ENCODE measurements at regions not wholly inside any gene's neighbourhood (a gene's known extent, or its start where the extent isn't known, plus 50 kb on each side); places are given as distances from the start of the nearest gene placed in this dataset.

DNA sequence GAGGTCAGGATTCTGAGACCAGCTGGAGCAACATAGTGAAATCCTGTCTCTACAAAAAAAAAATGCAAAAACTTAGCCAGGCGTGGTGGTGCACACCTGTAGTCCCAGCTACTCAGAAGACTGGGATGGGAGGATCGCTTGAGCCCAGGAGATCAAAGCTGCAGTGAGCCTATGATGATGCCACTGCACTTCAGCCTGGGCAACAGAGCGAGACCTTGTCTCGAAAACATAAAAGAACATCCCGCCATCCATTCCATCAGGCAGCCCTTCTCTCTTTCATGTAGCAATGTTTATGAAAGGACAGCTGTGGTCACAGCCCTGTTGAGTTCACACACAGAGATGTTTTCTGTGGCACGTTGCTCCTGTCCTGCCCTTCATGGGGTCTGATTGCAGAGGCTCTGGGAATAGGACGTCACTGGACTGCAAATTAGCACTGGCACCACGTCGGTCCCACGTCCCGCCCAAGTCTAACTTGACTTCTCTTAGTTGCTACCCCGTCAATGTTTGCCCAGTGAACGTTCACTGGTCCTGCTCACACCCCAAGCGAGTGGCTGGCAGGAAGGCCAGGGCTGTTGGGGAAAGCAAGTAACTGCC, 64.5 kb upstream of the MYL10 start:
- H3K4me1 Mint-ChIP-seq (ENCODE audit: low read depth) = peaks cover 5% of the 10 kb centered on the region
- H3K36me3 Mint-ChIP-seq (ENCODE audit: low read depth) = no peaks in the 10 kb centered on the region
- no peak overlapping the region for H3K4me3 Mint-ChIP-seq (ENCODE audit: low read depth)
- intact Hi-C loops (cut with micrococcal nuclease) = no loop called here
- H3K27me3 Mint-ChIP-seq (ENCODE audit: low read depth) = peaks cover 2% of the 10 kb centered on the region
- H3K27ac Mint-ChIP-seq = no peak overlapping the region
- H3K9me3 Mint-ChIP-seq = no peaks in the 10 kb centered on the region
- DNase-seq (ENCODE audit: low spot score) = no peak

DNA sequence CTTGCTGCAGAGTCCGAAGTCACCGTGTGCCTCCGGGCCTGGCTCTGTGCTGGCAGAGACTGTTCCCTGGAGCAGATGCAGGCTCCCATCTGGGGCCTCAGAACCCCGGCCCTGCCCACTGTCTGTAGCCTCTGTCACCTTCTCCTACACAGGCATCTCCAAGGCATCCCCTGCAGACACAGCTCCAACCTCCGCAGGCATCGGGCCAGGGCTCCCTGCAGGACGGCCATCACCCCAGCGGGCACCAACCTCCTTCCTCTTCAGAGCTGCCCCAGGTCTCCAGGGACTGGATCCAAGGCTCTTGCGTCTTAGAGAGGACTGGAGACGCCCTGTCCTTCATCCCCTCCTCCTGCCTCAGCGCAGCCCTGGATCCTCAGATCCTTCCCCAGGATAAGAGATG, 69.9 kb upstream of the MYL10 start:
- no peak overlapping the region for H3K4me3 Mint-ChIP-seq (ENCODE audit: low read depth)
- DNase-seq (ENCODE audit: low spot score) = no peak
- peaks cover 2% of the 10 kb centered on the region for H3K27me3 Mint-ChIP-seq (ENCODE audit: low read depth)
- H3K9me3 Mint-ChIP-seq = no peaks in the 10 kb centered on the region
- H3K27ac Mint-ChIP-seq = no peak overlapping the region
- intact Hi-C loops (cut with micrococcal nuclease) = no loop called here
- H3K36me3 Mint-ChIP-seq (ENCODE audit: low read depth) = no peaks in the 10 kb centered on the region
- H3K4me1 Mint-ChIP-seq (ENCODE audit: low read depth) = no peaks in the 10 kb centered on the region

- intact Hi-C loops (cut with micrococcal nuclease) = no loop called here
- H3K27ac Mint-ChIP-seq = no peak overlapping the region
- no peaks in the 10 kb centered on the region for H3K9me3 Mint-ChIP-seq
Measured at GRCh38 chr7:101699399-101699798, 70.3 kb upstream of the MYL10 start.

DNA sequence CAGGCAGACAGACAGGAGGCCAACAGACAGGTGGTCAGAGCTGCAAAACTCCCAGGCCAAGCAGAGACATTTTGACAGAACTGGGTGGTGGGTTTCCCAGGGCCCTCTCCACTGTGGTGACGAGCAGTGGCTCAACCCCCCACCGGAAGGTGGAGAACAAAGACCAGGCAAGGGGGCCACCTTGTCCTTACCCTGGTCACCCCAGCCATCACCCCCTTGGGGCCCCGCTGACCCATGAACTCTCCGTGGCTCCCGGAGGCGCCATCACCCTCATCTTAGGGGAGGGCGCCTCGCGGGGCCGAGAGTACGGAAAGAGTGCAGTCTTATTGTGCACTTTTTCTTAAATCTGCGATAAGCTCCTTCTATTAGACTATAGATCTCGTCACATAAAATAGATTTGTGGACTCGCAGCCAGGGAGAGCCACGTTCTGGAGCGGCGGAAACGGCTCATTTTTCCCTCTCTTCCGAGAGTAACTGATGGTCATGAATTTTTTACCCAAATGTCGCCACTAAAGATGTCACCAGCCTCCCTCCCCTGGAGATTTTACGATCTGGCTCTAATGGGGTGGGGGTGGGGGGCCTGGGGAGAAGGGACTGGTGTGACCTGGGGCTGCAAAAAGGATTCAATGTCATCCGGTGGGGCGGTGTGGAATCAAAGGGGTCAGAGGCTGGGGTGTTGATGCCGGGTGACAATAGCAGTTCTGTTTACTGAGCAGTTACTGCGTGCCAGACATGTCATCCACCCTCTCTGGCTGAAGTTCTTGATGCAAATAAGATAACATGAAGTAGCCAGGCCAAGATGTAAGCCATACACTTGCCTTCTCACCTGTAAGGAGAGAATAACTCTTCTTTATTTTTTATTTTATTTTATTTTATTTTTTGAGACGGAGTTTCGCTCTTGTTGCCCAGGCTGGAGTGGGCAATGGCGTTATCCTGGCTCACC, 71.1 kb upstream of the MYL10 start:
- H3K36me3 Mint-ChIP-seq (ENCODE audit: low read depth) = no peaks in the 10 kb centered on the region
- intact Hi-C loops (cut with micrococcal nuclease) = no loop called here
- no peak overlapping the region for H3K27ac Mint-ChIP-seq
- no peaks in the 10 kb centered on the region for H3K4me1 Mint-ChIP-seq (ENCODE audit: low read depth)
- no peak overlapping the region for H3K4me3 Mint-ChIP-seq (ENCODE audit: low read depth)
- no peak for DNase-seq (ENCODE audit: low spot score)
- peaks cover 2% of the 10 kb centered on the region for H3K27me3 Mint-ChIP-seq (ENCODE audit: low read depth)
- H3K9me3 Mint-ChIP-seq = no peaks in the 10 kb centered on the region

More at GRCh38 chr7:101699399-101699798, 70.3 kb upstream of the MYL10 start:
- H3K27me3 Mint-ChIP-seq (ENCODE audit: low read depth) = peaks cover 2% of the 10 kb centered on the region
- no peak for DNase-seq (ENCODE audit: low spot score)
- no peaks in the 10 kb centered on the region for H3K36me3 Mint-ChIP-seq (ENCODE audit: low read depth)
- H3K4me3 Mint-ChIP-seq (ENCODE audit: low read depth) = no peak overlapping the region
- H3K4me1 Mint-ChIP-seq (ENCODE audit: low read depth) = no peaks in the 10 kb centered on the region

DNA sequence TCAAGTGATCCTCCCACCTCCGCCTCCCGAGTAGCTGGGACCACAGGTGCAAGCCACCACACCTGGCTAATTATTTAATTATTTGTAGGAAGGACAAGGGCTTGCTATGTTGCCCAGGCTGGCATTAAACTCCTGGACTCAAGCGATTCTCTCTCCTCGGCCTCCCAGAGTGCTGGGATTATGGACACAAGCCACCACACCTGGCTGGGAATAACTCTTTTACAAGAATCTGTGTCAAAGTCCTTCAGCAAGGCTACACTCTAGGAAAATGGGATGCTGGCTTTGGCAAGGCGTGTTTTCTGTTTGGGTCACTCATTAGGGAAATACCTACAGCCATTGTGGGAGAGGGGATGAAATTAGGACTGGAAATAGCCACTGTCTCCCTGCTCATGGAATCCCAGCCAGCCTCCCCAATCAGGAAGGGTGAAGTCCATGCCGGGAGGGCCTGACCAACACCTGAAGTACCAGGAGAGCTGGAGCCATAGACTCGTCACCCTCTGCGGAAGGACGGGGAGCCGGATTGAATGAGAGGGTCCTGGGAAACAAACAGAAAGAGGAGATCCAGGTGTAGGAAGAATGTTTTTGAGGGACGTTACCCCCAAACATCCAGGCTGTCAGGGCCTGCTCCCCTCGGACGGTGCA, 72.2 kb upstream of the MYL10 start:
- intact Hi-C loops (cut with micrococcal nuclease) = no loop called here
- no peaks in the 10 kb centered on the region for H3K9me3 Mint-ChIP-seq
- H3K36me3 Mint-ChIP-seq (ENCODE audit: low read depth) = no peaks in the 10 kb centered on the region
- H3K27ac Mint-ChIP-seq = no peak overlapping the region
- H3K4me3 Mint-ChIP-seq (ENCODE audit: low read depth) = no peak overlapping the region
- no peak for DNase-seq (ENCODE audit: low spot score)
- H3K4me1 Mint-ChIP-seq (ENCODE audit: low read depth) = no peaks in the 10 kb centered on the region
- H3K27me3 Mint-ChIP-seq (ENCODE audit: low read depth) = peaks cover 4% of the 10 kb centered on the region

DNA sequence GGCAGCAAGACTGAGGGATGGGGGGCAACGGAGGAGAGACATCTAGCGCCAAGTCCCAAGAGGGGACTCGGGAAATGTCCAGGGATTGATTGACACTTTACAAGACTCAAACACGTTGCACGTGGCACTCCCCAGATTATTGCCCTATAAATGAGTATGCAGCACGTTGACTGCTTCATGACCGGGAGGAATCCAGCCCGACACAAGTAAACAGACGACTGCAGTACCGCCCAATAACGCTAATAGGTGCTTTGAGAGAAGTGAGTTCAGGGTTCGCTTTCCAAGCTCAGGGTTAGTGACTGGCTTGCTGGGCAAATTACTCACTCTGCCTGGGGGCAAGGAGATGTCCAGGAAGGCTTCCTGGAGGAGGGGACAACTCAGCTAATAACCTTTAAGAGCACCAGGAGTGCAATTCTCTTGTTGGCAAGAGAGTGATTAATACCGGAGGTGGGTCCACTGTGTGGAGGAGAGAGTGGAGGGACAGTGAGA, 73.3 kb upstream of the MYL10 start:
- intact Hi-C loops (cut with micrococcal nuclease) = no loop called here
- H3K27ac Mint-ChIP-seq = no peak overlapping the region
- no peaks in the 10 kb centered on the region for H3K4me1 Mint-ChIP-seq (ENCODE audit: low read depth)
- H3K36me3 Mint-ChIP-seq (ENCODE audit: low read depth) = no peaks in the 10 kb centered on the region
- DNase-seq (ENCODE audit: low spot score) = no peak
- H3K27me3 Mint-ChIP-seq (ENCODE audit: low read depth) = peaks cover 1% of the 10 kb centered on the region
- H3K9me3 Mint-ChIP-seq = no peaks in the 10 kb centered on the region
- H3K4me3 Mint-ChIP-seq (ENCODE audit: low read depth) = no peak overlapping the region

GRCh38 chr7:101705331-101705730, 76.2 kb upstream of the MYL10 start:
- DNase-seq (ENCODE audit: low spot score) = no peak
- H3K4me1 Mint-ChIP-seq (ENCODE audit: low read depth) = no peaks in the 10 kb centered on the region
- H3K27me3 Mint-ChIP-seq (ENCODE audit: low read depth) = peaks cover 2% of the 10 kb centered on the region
- intact Hi-C loops (cut with micrococcal nuclease) = no loop called here
- no peak overlapping the region for H3K4me3 Mint-ChIP-seq (ENCODE audit: low read depth)
- H3K27ac Mint-ChIP-seq = no peak overlapping the region
- no peaks in the 10 kb centered on the region for H3K9me3 Mint-ChIP-seq
- no peaks in the 10 kb centered on the region for H3K36me3 Mint-ChIP-seq (ENCODE audit: low read depth)

GRCh38 chr7:101707587-101707986, 78.5 kb upstream of the MYL10 start:
- Mint-ChIP-seq H3K4me1 (ENCODE audit: low read depth) (no peaks in the 10 kb centered on the region), H3K27ac (no peak overlapping the region), H3K9me3 (no peaks in the 10 kb centered on the region), H3K36me3 (ENCODE audit: low read depth) (no peaks in the 10 kb centered on the region), H3K27me3 (ENCODE audit: low read depth) (peaks cover 6% of the 10 kb centered on the region), H3K4me3 (ENCODE audit: low read depth) (no peak overlapping the region)
- no peak for DNase-seq (ENCODE audit: low spot score)
- intact Hi-C loops (cut with micrococcal nuclease) = no loop called here

DNA sequence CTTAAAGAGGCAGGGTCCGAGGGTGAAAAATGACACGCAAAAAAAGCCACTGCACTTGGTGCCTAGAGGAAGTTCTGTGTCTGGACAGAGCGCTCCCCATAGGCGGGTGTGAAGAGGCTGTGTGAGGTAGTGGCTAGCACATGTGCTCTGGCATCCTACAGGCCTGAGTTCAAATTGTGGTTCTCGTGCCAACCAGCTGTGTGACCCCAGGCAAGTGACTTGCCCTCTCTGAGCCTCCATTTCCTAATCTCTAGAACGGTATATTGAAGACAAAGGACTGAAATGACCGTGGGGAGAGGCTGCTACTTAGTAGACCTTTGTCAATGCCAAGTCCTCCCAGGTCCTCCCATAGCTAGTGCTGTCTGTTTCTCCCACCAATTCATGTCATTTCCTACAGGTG, 79.1 kb upstream of the MYL10 start:
- no peak for DNase-seq (ENCODE audit: low spot score)
- Mint-ChIP-seq H3K27me3 (ENCODE audit: low read depth) (peaks cover 8% of the 10 kb centered on the region), H3K36me3 (ENCODE audit: low read depth) (no peaks in the 10 kb centered on the region), H3K4me1 (ENCODE audit: low read depth) (no peaks in the 10 kb centered on the region), H3K4me3 (ENCODE audit: low read depth) (no peak overlapping the region), H3K9me3 (no peaks in the 10 kb centered on the region), H3K27ac (no peak overlapping the region)
- intact Hi-C loops (cut with micrococcal nuclease) = no loop called here

DNA sequence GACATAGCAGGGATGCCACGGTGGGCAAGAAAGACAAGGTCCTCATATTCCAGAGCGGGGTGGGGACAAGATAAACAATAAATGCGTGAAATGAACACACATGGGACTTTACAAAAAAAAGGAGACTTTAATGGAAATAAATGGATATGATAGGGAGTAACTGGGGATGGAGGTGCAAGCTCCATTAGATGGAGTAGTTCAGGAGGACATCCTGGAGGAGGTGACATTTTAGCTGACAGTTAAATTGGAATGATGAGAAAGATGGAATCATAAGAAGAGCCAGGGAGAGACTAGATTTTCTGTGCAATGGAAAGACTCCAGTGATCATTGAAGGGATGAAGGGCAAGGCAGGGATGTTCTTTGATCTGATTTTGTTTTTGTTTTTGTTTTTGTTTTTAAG, 83.6 kb upstream of the MYL10 start:
- intact Hi-C loops (cut with micrococcal nuclease) = no loop called here
- Mint-ChIP-seq H3K4me3 (ENCODE audit: low read depth) (no peak overlapping the region), H3K36me3 (ENCODE audit: low read depth) (no peaks in the 10 kb centered on the region), H3K27ac (no peak overlapping the region), H3K4me1 (ENCODE audit: low read depth) (no peaks in the 10 kb centered on the region), H3K9me3 (no peaks in the 10 kb centered on the region), H3K27me3 (ENCODE audit: low read depth) (peaks cover 7% of the 10 kb centered on the region)
- no peak for DNase-seq (ENCODE audit: low spot score)

- Mint-ChIP-seq H3K36me3 (ENCODE audit: low read depth) (no peaks in the 10 kb centered on the region), H3K9me3 (no peaks in the 10 kb centered on the region), H3K27me3 (ENCODE audit: low read depth) (peaks cover 7% of the 10 kb centered on the region), H3K27ac (no peak overlapping the region), H3K4me1 (ENCODE audit: low read depth) (no peaks in the 10 kb centered on the region), H3K4me3 (ENCODE audit: low read depth) (no peak overlapping the region)
- DNase-seq (ENCODE audit: low spot score) = no peak
- intact Hi-C loops (cut with micrococcal nuclease) = no loop called here
Measured at GRCh38 chr7:101714097-101714496, 85.0 kb upstream of the MYL10 start.

DNA sequence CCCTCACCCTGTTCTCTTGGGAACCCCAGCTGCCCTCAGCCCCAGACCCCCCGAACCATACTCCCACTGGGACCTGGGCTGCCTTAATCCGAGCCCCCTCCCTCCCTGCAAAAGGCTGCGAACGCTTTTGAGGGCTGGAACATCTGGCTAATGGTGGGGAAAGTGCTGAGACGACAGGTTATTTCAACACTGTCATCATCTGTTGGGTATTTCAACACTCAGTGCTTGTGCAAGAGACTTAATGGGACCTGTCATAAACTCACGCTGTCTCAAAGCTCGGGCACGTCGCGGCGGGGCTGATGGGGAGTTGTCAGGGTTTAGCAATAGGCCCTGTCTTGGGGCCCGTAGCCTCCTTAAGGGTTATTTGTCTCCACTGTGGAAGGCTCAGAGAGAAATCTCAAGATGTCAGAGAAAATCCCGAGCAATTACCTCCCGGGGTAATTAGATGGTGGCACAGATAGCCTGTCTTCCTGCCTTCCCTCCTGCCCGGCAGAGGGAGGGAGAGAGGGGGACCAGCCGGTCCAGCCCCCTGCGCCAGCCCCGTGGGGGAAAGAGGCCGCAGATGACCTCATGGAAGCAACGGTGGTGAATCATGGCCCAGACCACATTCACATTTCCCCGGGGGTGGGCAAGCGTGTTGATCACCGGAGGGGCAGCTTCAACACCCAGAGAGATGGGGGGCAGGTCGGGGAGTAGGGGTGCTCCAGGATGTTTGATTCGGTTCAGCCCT, 88.7 kb upstream of the MYL10 start:
- H3K36me3 Mint-ChIP-seq (ENCODE audit: low read depth) = no peaks in the 10 kb centered on the region
- no peak overlapping the region for H3K27ac Mint-ChIP-seq
- no peak for DNase-seq (ENCODE audit: low spot score)
- H3K4me1 Mint-ChIP-seq (ENCODE audit: low read depth) = no peaks in the 10 kb centered on the region
- intact Hi-C loops (cut with micrococcal nuclease) = no loop called here
- H3K9me3 Mint-ChIP-seq = no peaks in the 10 kb centered on the region
- H3K27me3 Mint-ChIP-seq (ENCODE audit: low read depth) = peaks cover 4% of the 10 kb centered on the region
- no peak overlapping the region for H3K4me3 Mint-ChIP-seq (ENCODE audit: low read depth)

Data from activated T-helper 2 cell treated with anti-CD3 and anti-CD28 coated beads, Interferon-gamma antibody, Interleukin-2, Interleukin-4, amounts not matched to agents 10 μg/mL and 5 μg/mL and 100 μg/mL, durations not matched to agents 14 hours and 24 hours and 36 hours (primary cell).